SKM-1 treated with dmso at 0.1 percent for 144 hours (cell line): ENCODE measurements at regions not wholly inside any gene's neighbourhood (a gene's known extent, or its start where the extent isn't known, plus 50 kb on each side); places are given as distances from the start of the nearest gene placed in this dataset.

ENCODE experiments used
- DNase-seq: peaks from one replicate; lab custom pipeline; 2025; ENCODE audit not compliant: unreplicated experiment; lab: John Stamatoyannopoulos, UW

- no peak for DNase-seq
These were observed 261.6 kb downstream of the VPS13C start for GRCh38 chr15:61798631-61799030.

GRCh38 chr15:61796056-61796455 is 264.2 kb downstream of the VPS13C start:
- DNase-seq, result no peak

- DNase-seq, result no peak
These were observed 265.4 kb downstream of the VPS13C start for GRCh38 chr15:61794881-61795280.

GRCh38 chr15:61794276-61794675 is 266.0 kb downstream of the VPS13C start:
- no peak for DNase-seq

GRCh38 chr15:61784734-61785133 is 275.5 kb downstream of the VPS13C start:
- DNase-seq, result no peak

GRCh38 chr15:61780278-61780980 is 279.8 kb downstream of the VPS13C start:
- no peak for DNase-seq

GRCh38 chr15:61777689-61778088 is 282.6 kb downstream of the VPS13C start:
- DNase-seq, result no peak

GRCh38 chr15:61769557-61769956 is 290.7 kb downstream of the VPS13C start:
- no peak for DNase-seq

- no peak for DNase-seq
These were observed 292.1 kb downstream of the VPS13C start for GRCh38 chr15:61768131-61768530.

GRCh38 chr15:61764981-61765380 is 295.3 kb downstream of the VPS13C start:
- no peak for DNase-seq

- no peak for DNase-seq
These were observed 296.1 kb downstream of the VPS13C start for GRCh38 chr15:61764141-61764540.

- peak; percentile 60 for DNase-seq
These were observed 297.6 kb downstream of the VPS13C start for GRCh38 chr15:61762676-61763075.

- peak; percentile 41 for DNase-seq
These were observed 300.6 kb downstream of the VPS13C start for GRCh38 chr15:61759639-61760038.

- DNase-seq, result no peak
These were observed 304.0 kb downstream of the VPS13C start for GRCh38 chr15:61756071-61756820.

GRCh38 chr15:61755467-61755866 is 304.8 kb downstream of the VPS13C start:
- DNase-seq, result no peak

GRCh38 chr15:61753018-61753710 is 307.1 kb downstream of the VPS13C start:
- no peak for DNase-seq

GRCh38 chr15:61752001-61752400 is 308.2 kb downstream of the VPS13C start:
- DNase-seq, result no peak

GRCh38 chr15:61750271-61751084 is 309.8 kb downstream of the VPS13C start:
- no peak for DNase-seq

- no peak for DNase-seq
These were observed 311.1 kb downstream of the VPS13C start for GRCh38 chr15:61749169-61749568.

- DNase-seq, result no peak
These were observed 311.7 kb downstream of the VPS13C start for GRCh38 chr15:61748529-61748928.

- no peak for DNase-seq
These were observed 313.7 kb downstream of the VPS13C start for GRCh38 chr15:61746589-61746988.
